Left forelimb (tissue), 1 donor: ENCODE measurements at regions not wholly inside any gene's neighbourhood (a gene's known extent, or its start where the extent isn't known, plus 50 kb on each side); places are given as distances from the start of the nearest gene placed in this dataset.

Source experiments
- DNase-seq: peaks from one replicate; pipeline ENCODE4 v3.0.0-alpha.2; 2018; ENCODE audit warnings: low spot score

DNA sequence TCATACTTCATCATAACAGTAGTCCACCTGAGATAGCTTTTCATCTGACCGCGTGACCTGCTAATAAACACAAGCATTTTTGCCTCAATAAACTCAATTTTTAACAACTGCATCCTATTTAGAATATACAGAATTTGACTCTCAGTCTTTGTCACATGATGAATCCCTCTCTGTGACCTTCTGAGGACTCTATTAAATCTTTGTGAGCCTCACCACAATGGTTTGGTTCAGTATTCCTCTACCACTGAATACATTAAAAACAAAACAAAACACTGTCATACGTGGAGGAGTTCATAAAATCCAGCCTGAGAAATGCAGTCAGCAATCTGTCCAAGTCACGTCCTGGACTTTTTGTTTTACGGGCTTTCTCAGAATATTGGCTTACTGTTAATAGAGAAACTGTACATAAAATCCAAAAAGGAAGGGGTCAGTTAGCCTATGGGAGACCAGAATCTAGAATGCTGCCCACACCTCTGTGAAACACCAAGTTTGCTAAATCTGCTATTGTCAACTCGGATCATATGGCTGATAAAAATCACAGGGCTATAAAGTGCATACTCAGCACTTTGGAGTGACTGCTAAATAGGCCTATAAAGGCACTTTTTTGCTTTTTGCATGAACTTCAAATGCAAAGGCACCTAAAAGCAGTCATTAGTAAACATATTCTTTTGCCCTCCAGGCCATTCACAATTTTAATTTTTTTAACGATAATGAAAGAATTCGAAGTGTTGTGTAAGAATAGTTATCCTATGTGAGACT, 190.3 kb upstream of the HDDC2 start:
- no peak for DNase-seq

- DNase-seq, result no peak
These were observed 196.8 kb upstream of the HDDC2 start for GRCh38 chr6:125498606-125499005.

DNA sequence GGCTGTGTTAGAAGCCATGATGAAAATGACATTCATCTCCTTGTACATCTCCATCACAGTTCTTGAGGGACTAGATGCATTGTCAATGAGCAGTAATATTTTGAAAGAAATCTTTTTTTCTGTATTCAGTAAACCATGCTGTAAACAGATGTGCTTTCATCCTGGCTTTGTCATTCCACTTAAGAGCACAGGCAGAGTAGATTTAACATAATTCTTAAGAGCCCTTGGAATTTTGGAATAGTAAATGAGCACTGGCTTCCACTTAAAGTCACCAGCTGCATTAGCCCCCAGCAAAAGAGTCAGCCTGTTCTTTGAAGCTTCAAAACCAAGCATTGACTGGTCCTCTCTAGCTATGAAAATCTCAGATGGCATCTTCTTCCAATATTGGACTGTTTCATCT, 197.8 kb upstream of the HDDC2 start:
- DNase-seq, result no peak

DNA sequence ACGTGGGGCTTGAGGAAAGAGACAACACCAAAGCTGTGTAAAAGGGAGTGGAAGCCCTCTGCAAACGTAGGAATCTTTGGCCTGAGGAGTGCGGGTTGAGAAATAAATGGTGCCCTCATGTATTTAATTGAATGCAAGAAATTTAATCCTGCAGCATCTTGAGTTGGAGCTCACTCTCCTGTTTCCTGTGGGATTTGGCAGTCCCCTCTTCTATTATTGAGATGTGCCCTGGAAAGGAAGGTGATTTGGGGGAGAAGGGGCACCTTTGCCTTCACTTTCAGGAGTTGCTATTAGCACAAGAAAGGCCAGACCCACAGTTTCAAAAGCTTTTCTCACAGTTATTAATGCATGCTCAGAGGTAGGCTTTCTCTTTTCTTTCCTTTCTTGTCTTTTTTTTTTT, 201.4 kb upstream of the HDDC2 start:
- DNase-seq, result no peak

DNA sequence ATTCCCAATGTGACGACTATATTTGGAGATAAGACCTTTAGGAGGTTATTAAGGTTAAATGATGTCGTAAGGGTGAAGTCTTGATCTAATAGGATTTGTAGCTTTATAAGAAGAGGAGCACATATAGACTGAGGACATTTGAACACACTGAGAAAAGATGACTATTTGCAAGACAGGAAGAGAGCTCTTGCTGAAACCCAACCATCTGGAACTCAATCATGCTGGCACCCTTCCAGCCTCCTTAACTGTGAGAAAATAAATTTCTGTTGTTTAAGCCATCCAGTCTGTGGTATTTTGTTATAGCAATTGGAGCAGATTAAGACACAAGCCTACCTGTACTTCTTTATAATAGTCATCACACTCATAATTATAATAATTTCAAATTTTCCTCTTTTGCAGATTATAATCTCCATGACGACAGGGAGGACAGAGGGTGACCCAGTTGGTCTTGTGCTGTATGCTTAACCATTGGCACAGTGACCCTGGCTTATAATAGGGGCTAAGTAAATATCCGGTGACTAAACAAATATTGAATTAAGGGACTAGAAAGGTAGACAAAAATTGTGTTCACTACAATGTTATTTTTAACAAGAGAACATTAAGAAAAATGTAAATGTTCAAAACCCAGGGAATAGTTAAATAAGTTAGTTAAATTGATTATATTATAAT, 206.4 kb upstream of the HDDC2 start:
- no peak for DNase-seq

DNA sequence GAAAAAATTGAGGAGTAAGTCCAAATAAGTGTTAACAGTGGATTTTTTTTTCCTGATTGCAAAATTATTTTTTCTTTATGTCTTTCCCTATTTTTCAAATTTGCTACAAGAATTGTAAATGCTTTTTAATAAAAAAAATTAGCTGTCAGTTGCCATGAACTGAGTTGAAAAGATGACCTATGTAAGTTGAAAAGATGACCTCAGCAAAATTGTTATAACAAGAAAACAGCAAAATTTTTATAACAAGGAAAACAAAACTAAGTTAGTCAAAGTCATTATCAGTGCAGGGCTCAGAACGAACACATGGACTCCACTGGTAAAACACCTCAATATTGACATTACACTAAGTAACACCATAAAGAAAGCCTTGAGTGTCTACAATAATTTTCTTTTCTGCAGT, 207.0 kb upstream of the HDDC2 start:
- DNase-seq, result no peak

DNA sequence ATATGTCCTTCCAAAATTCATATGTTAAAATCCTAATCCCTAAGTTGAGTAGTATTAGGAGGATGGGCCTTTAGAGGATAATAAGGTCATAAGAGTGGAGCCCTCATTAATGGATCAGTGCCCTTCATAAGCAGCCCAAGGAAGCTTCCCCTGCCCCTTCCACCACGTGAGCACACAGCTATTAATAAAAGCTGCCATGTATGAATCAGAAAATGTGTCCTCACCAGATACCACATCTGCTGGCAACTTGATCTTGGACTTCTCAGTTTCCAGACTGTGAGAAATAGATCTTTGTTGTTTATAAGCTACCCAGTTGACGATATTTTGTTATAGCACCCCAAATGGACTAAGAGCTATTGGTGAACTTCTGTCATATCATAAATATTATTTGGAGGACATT, 207.7 kb upstream of the HDDC2 start:
- no peak for DNase-seq

DNA sequence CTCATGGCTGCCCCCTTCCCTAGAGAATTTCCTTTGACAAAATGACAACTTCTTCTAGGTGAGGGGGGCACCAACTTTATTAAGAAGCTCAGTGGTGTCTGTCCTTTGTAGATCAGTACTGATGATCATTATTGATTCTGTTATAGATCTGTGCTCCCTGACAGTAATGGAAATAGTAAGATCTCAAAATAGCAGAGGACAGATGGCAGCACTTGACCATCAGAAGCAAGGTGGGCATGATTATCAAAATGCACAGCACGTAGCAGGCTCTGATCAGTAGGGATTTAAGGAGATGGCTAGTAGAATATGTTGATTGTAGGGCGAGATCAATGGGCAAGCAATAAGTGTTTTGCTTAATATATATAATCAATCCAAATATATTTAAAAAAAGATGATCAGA, 208.6 kb upstream of the HDDC2 start:
- no peak for DNase-seq

DNA sequence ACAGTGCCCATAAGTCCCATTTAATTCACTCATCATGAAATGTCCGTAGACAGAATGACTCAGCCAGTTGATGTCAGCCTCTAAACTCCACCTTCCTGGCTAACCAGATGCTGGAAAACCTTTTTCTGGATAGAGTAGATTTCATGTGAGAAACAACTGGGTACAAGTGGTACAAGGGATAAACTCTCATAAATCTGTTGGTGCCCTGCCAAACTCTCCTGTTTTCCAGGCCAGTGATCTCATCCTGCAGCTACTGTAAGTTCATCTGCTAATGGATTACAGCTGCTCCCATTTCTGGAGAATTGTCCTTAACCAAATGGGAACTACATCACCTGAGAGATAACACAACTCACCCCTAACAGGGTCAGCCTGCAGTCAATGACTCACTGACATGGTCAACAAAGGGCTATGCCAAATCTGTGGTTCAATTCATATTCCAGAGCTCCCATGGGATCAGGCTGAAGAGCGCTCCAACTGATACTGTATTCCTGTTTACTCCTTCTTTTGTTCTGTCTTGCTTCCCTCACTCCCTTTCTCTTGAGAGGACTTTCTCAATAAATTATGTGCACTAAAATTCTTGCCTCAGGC, 210.1 kb upstream of the HDDC2 start:
- DNase-seq, result no peak

GRCh38 chr6:125512621-125513020, 210.9 kb upstream of the HDDC2 start:
- DNase-seq, result no peak

- DNase-seq, result no peak
These were observed 212.2 kb upstream of the HDDC2 start for GRCh38 chr6:125513978-125514377.

- DNase-seq, result no peak
These were observed 214.9 kb upstream of the HDDC2 start for GRCh38 chr6:125516644-125517043.

DNA sequence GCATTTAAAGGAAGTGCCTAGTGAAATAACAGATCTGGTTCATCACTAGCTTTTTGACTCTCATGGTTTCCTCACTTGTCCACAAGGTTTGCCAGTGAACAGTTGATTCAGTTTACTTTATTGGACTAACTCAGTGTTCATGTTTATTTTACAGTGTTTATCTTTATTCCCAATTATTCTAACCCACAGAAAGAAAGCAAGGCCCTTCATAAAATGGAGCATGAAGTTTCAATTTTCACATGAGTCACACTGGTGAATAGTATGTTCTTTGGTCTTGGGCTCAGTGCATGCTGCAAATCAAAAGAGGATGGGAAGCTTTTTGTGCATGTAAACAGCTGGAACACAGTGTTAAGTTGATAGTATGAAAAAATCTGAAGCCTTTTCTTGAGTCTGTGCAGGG, 217.6 kb upstream of the HDDC2 start:
- no peak for DNase-seq

DNA sequence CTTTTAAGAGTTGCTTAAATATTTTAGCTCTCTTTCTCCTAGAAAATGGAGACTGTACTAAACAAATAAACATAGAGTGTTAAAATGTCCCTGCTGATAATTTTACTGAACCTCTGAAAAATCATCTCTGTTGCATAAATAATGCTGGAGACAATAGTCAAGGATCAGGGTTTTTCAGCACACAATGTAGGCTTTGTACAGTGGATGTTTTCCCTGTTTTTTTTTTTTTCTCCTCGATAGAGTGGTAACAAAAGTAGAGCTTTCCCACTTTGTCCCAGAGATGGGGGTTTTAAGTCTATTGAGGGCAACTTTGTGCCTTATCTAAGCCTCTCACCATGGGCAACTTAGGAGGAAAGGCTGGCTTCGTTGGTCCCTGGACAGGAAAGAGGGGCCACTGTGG, 222.6 kb upstream of the HDDC2 start:
- DNase-seq, result no peak

DNA sequence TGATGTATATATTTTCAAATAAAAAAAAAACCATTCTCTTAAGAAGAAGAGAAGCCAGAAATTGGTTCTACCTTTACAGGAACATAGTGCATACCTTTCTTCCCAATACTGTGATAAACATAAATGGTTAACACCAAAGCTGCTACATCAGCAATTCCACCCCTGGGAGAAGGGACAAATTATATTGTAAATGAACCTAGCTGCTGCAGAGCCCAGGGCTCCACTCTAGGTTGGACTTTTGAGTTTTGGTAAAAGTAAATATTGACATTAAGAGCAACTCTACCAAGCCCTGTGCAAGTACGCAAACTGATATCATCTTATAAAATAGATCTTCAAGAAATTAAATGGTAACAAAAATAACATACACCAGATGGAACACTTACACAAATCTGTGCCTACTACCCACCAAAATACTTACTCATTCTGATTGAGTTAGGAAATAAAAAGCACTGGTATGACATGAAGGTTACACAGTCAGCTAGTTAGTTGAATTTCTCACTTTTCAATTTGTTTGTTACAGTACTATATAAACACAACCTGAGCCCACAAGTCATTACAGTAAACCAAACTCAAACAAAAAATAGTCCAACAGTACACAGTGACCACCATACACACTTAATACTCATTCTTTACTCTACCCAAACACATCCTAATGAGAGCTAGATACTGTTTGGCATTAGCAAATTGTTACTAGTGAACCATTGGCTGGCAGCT, 223.3 kb upstream of the HEY2 start:
- no peak for DNase-seq

- DNase-seq, result no peak
These were observed 220.8 kb upstream of the HEY2 start for GRCh38 chr6:125528621-125529041.

GRCh38 chr6:125529061-125529460, 220.4 kb upstream of the HEY2 start:
- no peak for DNase-seq

DNA sequence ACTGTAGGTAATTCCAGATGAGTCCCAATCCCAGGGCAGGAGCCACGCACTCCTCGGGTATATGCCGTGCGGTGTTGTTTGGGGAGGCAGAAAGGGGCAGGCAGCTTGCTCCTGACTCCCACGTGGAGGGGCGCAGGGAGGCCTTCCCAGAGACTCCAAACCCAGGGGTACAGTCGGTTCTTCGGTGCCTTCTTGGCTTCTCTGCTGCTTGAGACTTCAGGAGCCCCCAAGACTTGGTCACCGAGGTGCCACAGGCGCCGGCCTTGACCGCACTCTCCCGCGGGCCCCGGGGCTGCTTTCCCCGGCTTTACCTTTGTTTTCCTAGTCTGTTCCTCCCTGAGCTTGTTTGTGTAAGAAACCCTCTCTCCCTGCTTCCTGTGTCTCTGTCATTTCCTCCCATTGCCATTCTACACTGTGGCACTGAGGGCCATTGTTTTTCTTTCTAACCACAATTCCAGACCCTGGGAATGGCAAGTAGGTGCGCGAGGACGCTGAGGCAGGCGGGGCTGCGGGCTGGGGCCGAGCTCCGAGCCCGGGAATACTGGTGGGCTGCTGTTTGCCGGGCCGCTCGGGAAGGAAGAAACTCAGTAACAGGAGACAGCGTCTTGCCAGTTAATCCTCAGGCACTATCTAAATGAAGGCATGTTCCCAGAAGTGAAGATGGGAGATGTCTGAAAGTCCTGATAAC, 215.6 kb upstream of the HEY2 start:
- DNase-seq, result no peak

- no peak for DNase-seq
These were observed 214.8 kb upstream of the HEY2 start for GRCh38 chr6:125534430-125535263.

GRCh38 chr6:125537090-125537489, 212.3 kb upstream of the HEY2 start:
- DNase-seq, result no peak

DNA sequence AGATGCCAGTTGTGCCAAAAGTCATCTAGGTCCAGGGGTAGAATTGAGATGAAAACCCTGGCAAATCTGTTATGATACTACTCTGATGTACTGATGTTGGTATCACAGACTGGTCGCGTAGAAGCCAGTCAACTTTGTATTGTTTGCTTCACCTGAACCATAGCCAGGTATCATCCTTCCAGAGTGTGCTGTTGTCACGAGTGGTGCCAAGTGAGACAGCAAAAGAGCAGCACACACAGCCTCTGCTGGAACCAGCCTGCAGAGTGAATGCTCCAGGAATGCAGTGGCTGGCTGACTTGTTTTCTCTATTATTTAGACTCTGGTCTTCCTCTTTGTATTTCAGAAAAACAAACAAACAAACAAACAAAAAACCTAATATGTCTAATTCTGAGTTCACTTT, 209.5 kb upstream of the HEY2 start:
- DNase-seq, result no peak
